ENCODE measurements at regions not wholly inside any gene's neighbourhood (a gene's known extent, or its start where the extent isn't known, plus 50 kb on each side); places are given as distances from the start of the nearest gene placed in this dataset.

DNA sequence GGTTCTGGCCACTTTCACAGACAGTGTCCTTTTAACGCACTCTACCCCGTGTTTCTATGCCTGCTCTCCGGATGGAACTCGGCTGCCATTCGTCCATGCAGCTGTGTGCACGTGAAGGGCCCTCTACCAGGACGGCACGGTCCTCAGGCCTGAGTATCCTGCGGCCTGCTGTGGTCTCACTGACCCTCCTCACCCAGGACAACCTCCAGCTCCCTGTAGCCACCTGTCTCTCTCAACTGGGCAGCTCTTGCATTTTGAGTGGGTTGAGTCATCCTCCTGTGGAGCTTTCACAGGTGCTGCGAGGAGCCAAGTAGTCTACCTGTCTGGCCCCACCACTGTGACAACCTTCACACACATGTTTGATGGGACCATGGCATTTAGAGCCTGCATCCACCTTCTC, 321.7 kb upstream of the TSHZ3 start:
- no peak for DNase-seq

DNA sequence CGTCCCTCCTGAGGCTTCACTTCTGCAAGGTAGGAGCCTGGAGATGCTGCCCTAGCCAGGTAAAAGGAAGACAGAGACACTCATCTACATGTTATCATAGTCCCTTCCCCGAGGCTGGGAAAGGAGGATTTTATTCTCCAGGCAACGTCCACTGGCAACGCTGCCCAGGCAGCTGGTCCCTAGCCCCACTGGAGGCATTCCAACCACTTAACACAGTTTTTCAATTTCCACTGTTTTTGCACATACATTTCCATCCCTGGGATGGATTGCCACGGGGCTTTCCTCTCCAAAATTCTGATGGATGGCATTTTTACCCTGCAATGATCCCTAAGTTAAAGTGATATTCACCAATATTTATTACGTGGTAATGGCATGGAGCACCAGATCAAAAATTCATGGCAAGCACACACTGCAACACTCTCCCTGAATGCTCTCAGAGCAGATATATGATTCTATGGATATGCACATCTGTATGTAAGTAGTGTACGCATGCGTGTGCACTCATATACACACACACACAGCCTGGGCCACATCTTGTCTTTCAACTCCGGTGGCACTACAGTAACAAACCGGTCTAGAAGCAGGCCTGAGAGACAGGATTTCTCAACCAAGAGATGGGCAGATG, 322.3 kb upstream of the TSHZ3 start:
- no peak for DNase-seq

DNA sequence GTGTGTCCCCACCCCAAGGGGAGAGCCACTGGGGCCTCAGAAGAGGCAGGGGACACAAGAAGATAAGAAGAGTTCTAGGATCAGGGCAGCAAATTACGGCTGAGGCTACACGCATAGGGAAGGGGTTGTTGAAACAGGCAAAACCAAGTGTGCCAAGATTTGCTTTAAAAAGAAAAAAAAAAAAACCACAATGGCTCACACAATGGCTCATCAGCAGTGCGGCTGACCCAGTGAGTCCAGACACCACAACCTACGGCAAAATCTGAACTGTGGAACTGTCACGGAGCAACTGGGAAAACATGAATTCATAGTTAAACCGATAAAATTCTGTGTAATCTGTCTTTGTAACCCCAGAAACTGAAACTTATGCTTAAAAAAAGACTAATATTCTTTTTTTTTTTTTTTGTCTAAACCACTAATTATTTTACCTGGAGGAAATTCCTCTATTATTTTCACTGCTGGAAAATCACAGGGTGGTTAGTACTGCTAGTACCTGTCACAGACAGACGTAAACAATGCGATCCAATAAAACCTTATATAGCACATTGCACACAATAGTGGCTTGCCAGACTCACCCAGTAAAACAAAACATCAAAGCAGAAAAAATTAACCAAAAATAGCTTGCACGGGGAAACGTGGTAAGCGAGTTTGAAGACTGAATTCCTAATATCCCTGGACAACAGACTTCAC, 325.4 kb upstream of the TSHZ3 start:
- no peak for DNase-seq

DNA sequence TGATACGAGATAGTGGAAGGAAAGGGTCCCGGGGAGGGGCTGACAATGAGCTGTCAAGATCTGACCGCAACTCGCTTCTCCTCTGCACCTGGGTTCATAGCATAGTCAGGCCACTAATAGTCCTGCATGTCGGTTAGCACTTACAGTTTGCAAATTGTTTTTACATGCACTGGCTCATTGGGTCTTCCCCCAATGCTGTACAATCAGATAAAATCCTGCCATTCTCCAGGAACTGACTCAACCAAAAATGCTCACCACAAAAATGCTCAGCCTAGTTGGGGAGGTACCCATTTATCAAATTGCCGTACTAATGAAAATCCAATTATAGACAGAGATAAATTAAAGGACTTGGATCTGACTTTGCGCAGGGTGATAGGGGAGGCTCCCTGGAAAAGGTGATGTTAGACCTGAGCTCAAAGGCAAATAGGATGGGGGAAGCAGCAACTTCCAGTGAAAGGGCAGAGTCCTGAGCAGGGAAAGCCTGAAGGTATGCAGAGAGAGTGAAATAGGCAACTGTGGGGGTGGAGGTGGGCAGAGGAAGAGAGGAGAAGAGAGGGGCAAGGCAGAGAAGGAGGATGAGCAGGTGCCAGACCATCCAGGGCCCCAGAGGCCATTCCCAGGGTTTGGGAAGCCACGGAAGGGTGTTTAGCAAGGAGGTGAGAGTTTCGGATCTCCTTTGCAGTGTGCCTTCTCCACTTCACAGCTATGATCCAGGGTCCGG, 326.1 kb upstream of the TSHZ3 start:
- peak; percentile 17 for DNase-seq

GRCh38 chr19:31676271-31677004, 327.2 kb upstream of the TSHZ3 start:
- DNase-seq, result peak; percentile 22

- DNase-seq, result no peak
Observed at GRCh38 chr19:31678421-31678820, 329.2 kb upstream of the TSHZ3 start.

DNA sequence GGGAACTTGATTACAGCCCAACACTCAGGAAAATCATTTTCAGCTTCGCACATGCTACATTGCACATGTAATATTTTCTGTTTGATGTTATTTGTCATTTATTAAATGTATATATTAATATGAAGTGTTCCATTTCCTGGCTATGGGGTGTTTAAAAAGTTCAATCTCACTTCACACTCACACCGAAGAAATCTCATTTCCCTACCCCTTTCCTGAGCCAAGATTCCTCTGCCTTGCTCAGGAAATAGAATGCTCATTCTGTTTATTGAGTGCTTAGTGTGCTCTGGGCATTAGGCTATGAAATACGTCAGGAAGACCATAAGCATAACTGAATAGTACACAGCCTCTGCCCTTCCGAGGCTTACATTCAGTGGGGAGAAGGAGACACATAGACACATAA, 331.9 kb upstream of the TSHZ3 start:
- DNase-seq, result no peak

- DNase-seq, result no peak
Observed at GRCh38 chr19:31693131-31693932, 344.1 kb upstream of the TSHZ3 start.

GRCh38 chr19:31693933-31694269, 344.7 kb upstream of the TSHZ3 start:
- no peak for DNase-seq

- DNase-seq, result no peak
Observed at GRCh38 chr19:31694761-31695160, 345.5 kb upstream of the TSHZ3 start.

DNA sequence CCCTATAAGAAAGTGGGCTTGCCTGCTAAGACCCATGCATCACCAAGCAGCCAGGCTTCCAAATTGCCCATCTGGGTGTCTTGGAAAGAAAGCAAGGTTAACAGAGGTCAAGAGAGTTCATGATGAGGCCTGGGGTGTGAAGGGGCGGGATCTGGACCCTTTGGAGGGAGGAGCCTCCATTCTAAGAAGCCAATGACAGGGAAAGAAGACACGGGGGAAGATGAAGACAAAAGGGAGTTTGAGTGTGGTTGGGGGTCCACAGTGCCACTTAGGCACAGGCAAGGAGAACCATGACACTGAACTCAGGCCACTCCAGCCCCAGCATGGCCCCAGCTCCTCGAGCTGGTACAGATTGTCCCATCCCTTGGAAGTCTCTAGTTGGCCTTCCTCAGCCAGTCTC, 350.2 kb upstream of the TSHZ3 start:
- DNase-seq, result no peak

- DNase-seq, result no peak
Observed at GRCh38 chr19:31701146-31701545, 351.9 kb upstream of the TSHZ3 start.

DNA sequence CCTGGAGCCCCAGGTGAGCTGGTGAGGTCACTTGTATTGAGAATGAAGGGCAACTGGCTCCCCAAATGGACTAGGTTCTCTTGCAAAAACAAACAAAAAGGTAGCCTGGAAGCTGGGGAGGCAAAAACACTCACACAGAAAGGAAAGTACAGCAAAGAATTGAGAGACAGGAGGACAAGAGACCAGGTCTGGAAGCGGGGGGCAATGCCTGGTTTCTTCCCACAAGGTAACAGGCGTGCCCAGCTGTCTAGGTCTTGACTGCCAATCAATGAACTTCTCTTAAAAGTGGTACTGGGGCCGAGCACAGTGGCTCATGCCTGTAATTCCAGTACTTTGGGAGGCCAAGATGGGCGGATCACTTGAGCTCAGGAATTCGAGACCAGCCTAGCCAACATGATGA, 356.4 kb upstream of the TSHZ3 start:
- no peak for DNase-seq

DNA sequence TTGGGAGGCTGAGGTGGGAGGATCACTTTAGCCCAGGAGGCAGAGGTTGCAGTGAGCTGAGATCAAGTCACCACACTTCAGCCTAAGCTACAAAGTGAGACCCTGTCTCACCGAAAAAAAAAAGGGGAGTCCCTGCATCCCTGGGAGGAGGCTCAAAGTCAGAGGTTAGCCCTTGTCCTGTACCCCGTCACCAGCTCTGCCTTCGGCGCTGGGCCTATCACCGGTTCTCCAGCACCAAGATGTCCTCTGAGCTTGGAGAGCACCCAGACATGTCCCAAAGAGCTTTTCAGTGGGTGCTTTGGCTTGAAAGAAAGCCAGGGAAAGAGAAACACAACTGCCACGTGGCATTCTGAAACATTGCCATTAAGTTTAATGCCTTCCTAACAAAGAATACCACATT, 356.9 kb upstream of the TSHZ3 start:
- no peak for DNase-seq

DNA sequence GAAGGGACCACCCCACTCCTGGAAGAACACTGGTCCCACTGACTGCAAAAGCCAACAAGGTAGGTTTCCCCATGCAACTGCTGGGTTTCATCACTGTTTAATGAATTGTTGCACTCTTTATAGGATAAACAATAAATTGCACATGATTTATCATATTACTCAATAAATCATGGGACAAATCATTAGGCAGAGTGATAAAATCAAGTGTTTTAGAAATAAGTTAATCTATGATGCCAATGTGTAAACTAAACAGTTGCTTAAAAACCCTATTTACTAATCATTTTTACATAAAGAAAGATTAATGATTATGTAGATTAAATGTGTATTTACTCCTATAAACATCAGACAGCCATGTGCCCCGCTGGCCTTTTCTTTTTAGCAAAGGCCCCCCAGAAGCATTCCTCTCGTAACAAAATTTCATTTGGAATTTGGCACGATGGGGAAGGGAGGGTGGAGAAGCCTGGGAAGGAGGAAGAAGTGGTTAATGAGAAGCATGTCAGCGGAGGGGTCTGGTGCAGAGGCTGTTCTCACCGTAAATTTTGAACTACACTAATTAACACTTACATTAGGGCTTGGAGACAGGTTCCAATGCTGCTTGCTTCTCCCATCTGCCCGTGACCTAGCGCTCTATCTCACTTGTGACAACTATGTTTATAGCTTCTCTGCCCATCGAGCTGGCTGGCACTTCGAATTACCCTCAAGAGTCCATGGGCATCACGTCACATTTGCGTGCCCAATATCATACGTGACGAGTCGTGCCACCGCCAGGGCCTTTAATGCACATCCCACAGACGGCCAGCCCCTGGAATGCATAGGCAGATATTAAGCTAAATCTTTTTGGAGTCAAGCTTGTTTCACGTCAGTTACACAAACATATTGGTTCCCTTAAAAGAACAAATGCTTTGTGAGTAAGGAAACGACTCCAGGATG, 357.7 kb upstream of the TSHZ3 start:
- no peak for DNase-seq

DNA sequence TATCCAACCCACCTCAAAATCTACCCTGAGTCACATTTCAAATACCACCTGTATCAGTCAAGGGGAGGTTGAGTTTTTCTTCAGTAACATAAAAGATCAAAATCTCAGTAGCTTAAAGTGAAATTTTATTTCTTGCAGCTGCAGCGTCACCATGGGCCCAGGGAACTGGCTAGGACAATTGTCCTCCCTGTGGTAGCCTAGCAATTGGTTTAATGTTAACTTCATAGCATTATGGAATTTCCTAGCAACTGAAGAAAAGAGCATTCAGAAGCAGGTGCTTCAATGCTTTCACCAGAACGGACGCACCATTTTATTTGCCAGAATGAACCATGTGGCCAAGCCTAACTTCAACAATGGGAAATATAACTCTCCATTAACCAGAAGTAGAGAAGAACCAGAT, 359.3 kb upstream of the TSHZ3 start:
- no peak for DNase-seq

- DNase-seq, result no peak
Observed at GRCh38 chr19:31709476-31709875, 360.2 kb upstream of the TSHZ3 start.

GRCh38 chr19:31715249-31715945, 366.2 kb upstream of the TSHZ3 start:
- no peak for DNase-seq

DNA sequence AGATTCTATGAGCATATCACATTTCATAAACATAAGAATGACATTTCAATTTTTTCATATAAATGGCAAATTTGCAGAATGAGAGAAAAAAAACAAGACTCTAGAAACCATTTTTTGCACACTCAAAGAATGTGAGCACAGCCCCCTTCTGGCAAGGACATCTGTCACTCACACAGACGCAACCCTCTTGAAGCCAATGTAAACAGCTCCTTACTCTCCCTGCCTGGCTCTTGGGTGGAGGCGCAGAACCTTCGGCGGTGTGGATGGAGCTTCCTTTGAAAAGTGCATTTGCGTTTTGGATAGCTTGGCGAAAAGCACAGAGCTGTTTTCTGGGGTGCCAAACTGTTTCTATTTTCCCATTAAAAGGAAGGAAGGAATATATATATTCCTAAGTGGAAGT, 367.6 kb upstream of the TSHZ3 start:
- no peak for DNase-seq

DNA sequence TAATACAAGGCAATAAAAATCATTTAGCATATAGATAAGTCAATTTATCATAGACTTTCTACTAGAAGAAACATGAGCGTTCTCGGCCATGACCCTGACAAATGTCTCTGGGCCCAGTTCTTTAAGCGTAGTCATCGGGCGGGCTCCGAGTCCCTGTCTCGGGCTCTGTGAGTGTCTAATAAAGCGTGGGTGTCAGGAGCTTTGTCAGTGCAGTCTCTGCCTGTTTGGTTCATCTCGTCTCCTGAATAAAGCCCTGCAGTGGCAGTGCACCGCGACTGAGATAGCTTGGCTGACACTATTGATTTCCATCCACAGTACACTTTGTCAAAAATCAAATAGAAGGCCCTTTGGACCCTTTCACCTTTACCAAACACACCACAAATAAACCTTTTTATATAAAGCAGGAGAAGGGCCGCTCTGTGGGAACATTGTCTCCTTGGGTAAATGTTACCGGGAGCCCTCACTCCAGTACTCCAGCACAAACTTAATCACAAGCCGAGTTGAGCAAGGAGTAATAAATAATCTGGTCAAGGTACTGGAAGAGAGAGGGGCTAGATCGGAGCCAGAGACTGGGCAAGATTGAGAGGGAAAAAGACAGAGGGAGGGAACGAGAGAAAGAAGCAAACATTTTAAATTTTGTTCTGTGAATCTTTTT, 368.2 kb upstream of the TSHZ3 start:
- no peak for DNase-seq

- no peak for DNase-seq
Observed at GRCh38 chr19:31718032-31718431, 368.8 kb upstream of the TSHZ3 start.

Data from RPMI8226 (cell line).